Colonic mucosa (tissue), 4 donors: ENCODE measurements at regions not wholly inside any gene's neighbourhood (a gene's known extent, or its start where the extent isn't known, plus 50 kb on each side); places are given as distances from the start of the nearest gene placed in this dataset.

Source experiments
- DNase-seq: peaks from one replicate; pipeline ENCODE4 v3.0.0-alpha.2; 2020
- H3K27ac ChIP-seq: fragments of 200-600 bp; one replicate; pipeline ENCODE4 v1.8.0; 2021
- H3K27me3 ChIP-seq: fragments of 200-600 bp; one replicate; pipeline ENCODE4 v1.8.0; 2021
- H3K36me3 ChIP-seq: fragments of 200-600 bp; one replicate; pipeline ENCODE4 v1.8.0; 2021
- H3K4me1 ChIP-seq: fragments of 200-600 bp; one replicate; pipeline ENCODE4 v1.8.0; 2021; ENCODE audit warnings: mild to moderate bottlenecking
- H3K4me3 ChIP-seq: fragments of 200-600 bp; one replicate; pipeline ENCODE4 v1.8.0; 2021
- H3K9ac ChIP-seq, 2 donors: one replicate each; pipeline ENCODE4 v1.7.0; 2013; ENCODE audit warnings: control low read depth in 2 of 2, low read depth in 2 of 2, low read length in 2 of 2
- H3K9me3 ChIP-seq: fragments of 200-600 bp; one replicate; pipeline ENCODE4 v1.8.0; 2021
- CTCF ChIP-seq: fragments of 200-600 bp; IDR thresholded peaks from one replicate; pipeline ENCODE4 v1.8.0; 2022; ENCODE audit warnings: antibody characterized with exemption, mild to moderate bottlenecking
- intact Hi-C: fragments of 100-400 bp; cut with DNase I; formaldehyde crosslinking; loops from one replicate; pipeline ENCODE4 v1.14.1; 2022
- donor health status: healthy.
- donor health status: DM: no; HTN: no; CAD: no.
- donor health status: DM: no; HTN: no; CAD: no.

- Histone ChIP-seq H3K9me3 (no peaks in the 10 kb centered on the region), H3K9ac (no peak overlapping the region), H3K27me3 (no peaks in the 10 kb centered on the region), H3K27ac (no peak overlapping the region), H3K36me3 (no peaks in the 10 kb centered on the region), H3K4me1 (no peaks in the 10 kb centered on the region), H3K4me3 (no peak overlapping the region)
- TF ChIP-seq CTCF: no peak
- no peak for DNase-seq
- intact Hi-C loops: no loop called here
Observed at GRCh38 chr2:53303012-53303578, 464.5 kb upstream of the CHAC2 start.

GRCh38 chr2:53302455-53302854, 465.1 kb upstream of the CHAC2 start:
- H3K27ac ChIP-seq: no peak overlapping the region
- TF ChIP-seq CTCF: no peak
- no peaks in the 10 kb centered on the region for H3K9me3 ChIP-seq
- intact Hi-C loops: no loop called here
- no peak overlapping the region for H3K9ac ChIP-seq
- H3K4me1 ChIP-seq: no peaks in the 10 kb centered on the region
- no peaks in the 10 kb centered on the region for H3K36me3 ChIP-seq
- no peak overlapping the region for H3K4me3 ChIP-seq
- no peak for DNase-seq
- H3K27me3 ChIP-seq: no peaks in the 10 kb centered on the region

GRCh38 chr2:53289309-53290006, 478.1 kb upstream of the CHAC2 start:
- DNase-seq: no peak
- no peaks in the 10 kb centered on the region for H3K9me3 ChIP-seq
- H3K36me3 ChIP-seq: no peaks in the 10 kb centered on the region
- no peak overlapping the region for H3K27ac ChIP-seq
- H3K9ac ChIP-seq: no peak overlapping the region
- intact Hi-C loops: no loop called here
- TF ChIP-seq CTCF: no peak
- no peaks in the 10 kb centered on the region for H3K27me3 ChIP-seq
- H3K4me3 ChIP-seq: no peak overlapping the region
- no peaks in the 10 kb centered on the region for H3K4me1 ChIP-seq

GRCh38 chr2:53286345-53286744, 481.3 kb upstream of the CHAC2 start:
- H3K4me1 ChIP-seq: no peaks in the 10 kb centered on the region
- no peak overlapping the region for H3K9ac ChIP-seq
- no peaks in the 10 kb centered on the region for H3K27me3 ChIP-seq
- no peak overlapping the region for H3K27ac ChIP-seq
- no peak for DNase-seq
- no peak overlapping the region for H3K4me3 ChIP-seq
- intact Hi-C loops: no loop called here
- no peaks in the 10 kb centered on the region for H3K9me3 ChIP-seq
- H3K36me3 ChIP-seq: no peaks in the 10 kb centered on the region
- no peak for TF ChIP-seq CTCF

- Histone ChIP-seq H3K9me3 (no peaks in the 10 kb centered on the region), H3K36me3 (no peaks in the 10 kb centered on the region), H3K27ac (no peak overlapping the region), H3K4me1 (no peaks in the 10 kb centered on the region), H3K9ac (no peak overlapping the region), H3K27me3 (no peaks in the 10 kb centered on the region), H3K4me3 (no peak overlapping the region)
- TF ChIP-seq CTCF: no peak
- intact Hi-C loops: no loop called here
- DNase-seq: no peak
Observed at GRCh38 chr2:53275743-53276142, 491.9 kb upstream of the CHAC2 start.
